Ishikawa (cell line): ENCODE measurements at regions not wholly inside any gene's neighbourhood (a gene's known extent, or its start where the extent isn't known, plus 50 kb on each side); places are given as distances from the start of the nearest gene placed in this dataset.

Experiments used
- CEBPB ChIP-seq: IDR thresholded peaks from 2 replicates; pipeline ENCODE4 v1.6.1; 2012
- EP300 ChIP-seq: IDR thresholded peaks from 2 replicates; pipeline ENCODE4 v1.6.1; 2012; ENCODE audit warnings: borderline replicate concordance
- FOXM1 ChIP-seq: IDR thresholded peaks from 2 replicates; pipeline ENCODE4 v1.6.1; 2012; ENCODE audit warnings: low read depth, borderline replicate concordance
- NFIC ChIP-seq: IDR thresholded peaks from 2 replicates; pipeline ENCODE4 v1.6.1; 2012
- RAD21 ChIP-seq: IDR thresholded peaks from 2 replicates; pipeline ENCODE4 v1.6.1; 2012; ENCODE audit warnings: low read depth
- TAF1 ChIP-seq: IDR thresholded peaks from 2 replicates; pipeline ENCODE4 v1.6.1; 2012; ENCODE audit warnings: low read depth, mild to moderate bottlenecking
- TEAD4 ChIP-seq: IDR thresholded peaks from 2 replicates; pipeline ENCODE4 v1.6.1; 2012

- TF ChIP-seq CEBPB (no peak), TEAD4 (no peak), TAF1 (no peak), EP300 (no peak), NFIC (no peak), FOXM1 (no peak), RAD21 (no peak)
These were observed 53.9 kb upstream of the FBXO28 start for GRCh38 chr1:224059897-224060427.
